H1 (cell line): ENCODE measurements at regions not wholly inside any gene's neighbourhood (a gene's known extent, or its start where the extent isn't known, plus 50 kb on each side); places are given as distances from the start of the nearest gene placed in this dataset.

ENCODE experiments used
- ASH2L ChIP-seq: fragments of 200-600, 300-600 bp; sonication (generic); IDR thresholded peaks from one replicate; pipeline ENCODE4 v1.7.1; 2017; ENCODE audit warnings: low read length
- CHD7 ChIP-seq: fragments of 300-600 bp; sonication (generic); IDR thresholded peaks from 2 replicates; pipeline ENCODE4 v1.7.1; 2012; ENCODE audit warnings: low read length, moderate library complexity, mild to moderate bottlenecking, inconsistent platforms; ENCODE audit not compliant: insufficient replicate concordance
- EGR1 ChIP-seq: IDR thresholded peaks from 2 replicates; pipeline ENCODE4 v1.6.1; 2011; ENCODE audit warnings: low read depth, low read length, borderline replicate concordance
- EZH2 ChIP-seq: fragments of 200-600 bp; sonication (generic); IDR thresholded peaks from 2 replicates; pipeline ENCODE4 v1.7.1; 2012; ENCODE audit warnings: low read depth, mild to moderate bottlenecking, moderate library complexity, low read length, inconsistent platforms; ENCODE audit not compliant: severe bottlenecking
- JUN ChIP-seq: IDR thresholded peaks from 2 replicates; pipeline ENCODE4 v1.6.1; 2011; ENCODE audit warnings: low read depth, mild to moderate bottlenecking, improper control_type of control experiment, low read length
- JUND ChIP-seq: IDR thresholded peaks from 2 replicates; pipeline ENCODE4 v1.6.1; 2011; ENCODE audit warnings: mild to moderate bottlenecking, improper control_type of control experiment, low read length
- KDM4A ChIP-seq: IDR thresholded peaks from one replicate; pipeline ENCODE4 v1.7.1; 2012; ENCODE audit warnings: low read depth, mild to moderate bottlenecking, moderate library complexity, low read length, inconsistent platforms; ENCODE audit not compliant: severe bottlenecking
- RNF2 ChIP-seq: fragments of 200-900, 300-1000 bp; sonication (generic); IDR thresholded peaks from 2 replicates; pipeline ENCODE4 v1.7.1; 2016; ENCODE audit warnings: borderline replicate concordance, low read depth, mild to moderate bottlenecking, antibody characterized with exemption, low read length; ENCODE audit not compliant: poor library complexity, severe bottlenecking; ENCODE audit errors: missing control alignments
- RXRA ChIP-seq: IDR thresholded peaks from 2 replicates; pipeline ENCODE4 v1.6.1; 2011; ENCODE audit warnings: low read depth, mild to moderate bottlenecking, low read length, moderate library complexity; ENCODE audit not compliant: insufficient read depth
- SP1 ChIP-seq: IDR thresholded peaks from 2 replicates; pipeline ENCODE4 v1.6.1; 2011; ENCODE audit warnings: low read depth, low read length
- YY1 ChIP-seq: IDR thresholded peaks from 2 replicates; pipeline ENCODE4 v1.6.1; 2011; ENCODE audit warnings: low read depth, mild to moderate bottlenecking, low read length

GRCh38 chr1:94602802-94603625, 61.5 kb upstream of the F3 start (continued):
- TF ChIP-seq CHD7 (no peak), EZH2 (no peak), KDM4A (no peak), RNF2 (no peak), YY1 (no peak), JUN (no peak), JUND (no peak), RXRA (no peak), ASH2L (no peak), SP1 (no peak), EGR1 (no peak)
